Activated CD4-positive, CD25-positive, alpha-beta regulatory T cell (primary cell): ENCODE measurements at regions not wholly inside any gene's neighbourhood (a gene's known extent, or its start where the extent isn't known, plus 50 kb on each side); places are given as distances from the start of the nearest gene placed in this dataset.
"Not testable (repeated sequence)": the region's sequence is repeated elsewhere in the genome, so short reads cannot be mapped to it uniquely, and the experiment has no call there.

Experiments
- DNase-seq, 4 experiments: peaks; one replicate each; lab custom pipeline; 2025; lab: John Stamatoyannopoulos, UW

DNA sequence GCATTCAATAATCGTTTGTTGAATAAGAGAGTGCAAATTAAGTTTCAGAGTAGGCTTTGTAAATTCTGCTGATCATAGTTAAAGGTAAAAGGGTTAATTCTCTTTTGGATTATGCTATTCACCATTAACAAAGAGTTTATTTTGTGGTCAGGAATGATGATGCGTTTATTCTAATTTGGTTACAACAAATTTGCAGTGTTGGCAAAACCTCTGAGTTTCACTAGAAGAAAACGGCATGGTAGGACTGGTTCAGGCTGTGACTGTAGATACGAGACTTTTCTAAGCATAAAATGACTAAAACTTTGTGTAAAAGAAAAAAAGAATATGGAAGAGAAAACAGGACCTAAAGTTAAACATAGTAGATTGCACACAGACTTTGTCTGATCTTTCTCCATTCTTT is 234.7 kb downstream of the TLR4 start:
- DNase-seq, result no peak

DNA sequence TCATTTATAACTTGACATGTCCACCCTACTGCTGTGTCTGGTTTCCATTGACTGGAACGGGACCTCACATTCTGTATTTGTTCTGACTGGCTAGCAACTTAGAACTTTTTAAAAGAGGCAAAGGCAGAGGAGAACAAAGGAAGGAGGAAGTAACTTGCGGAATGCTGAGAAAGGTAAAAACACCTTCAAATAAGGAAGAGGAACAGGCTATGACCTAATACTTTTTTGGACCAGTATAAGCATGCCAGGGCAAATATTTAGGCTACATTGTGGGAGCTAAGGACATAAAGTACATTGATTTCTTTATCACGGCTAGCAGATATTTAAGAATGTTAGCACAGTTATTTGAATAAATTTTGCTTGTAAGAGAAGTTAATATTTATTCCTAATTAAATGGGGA is 240.5 kb downstream of the TLR4 start:
- DNase-seq, result not testable (repeated sequence)

DNA sequence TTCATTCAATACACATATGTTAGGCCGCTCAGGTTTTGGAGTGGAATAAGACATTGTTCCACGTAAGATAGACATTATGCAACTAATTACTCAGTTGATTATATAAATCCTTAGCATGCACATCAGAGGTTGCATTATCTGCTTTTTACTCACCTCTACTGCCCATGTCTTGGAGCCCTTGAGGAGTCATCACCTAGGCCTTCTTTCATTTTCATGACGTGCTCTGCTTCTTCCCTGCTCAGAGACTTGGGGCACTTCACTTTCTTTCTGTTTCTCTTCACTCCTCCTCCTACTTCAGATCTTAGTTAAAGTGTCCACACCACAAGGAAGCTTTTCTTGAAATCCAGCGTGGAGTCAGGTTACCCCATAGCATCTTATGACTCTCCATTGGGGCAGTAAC is 241.1 kb downstream of the TLR4 start:
- DNase-seq, result no peak

DNA sequence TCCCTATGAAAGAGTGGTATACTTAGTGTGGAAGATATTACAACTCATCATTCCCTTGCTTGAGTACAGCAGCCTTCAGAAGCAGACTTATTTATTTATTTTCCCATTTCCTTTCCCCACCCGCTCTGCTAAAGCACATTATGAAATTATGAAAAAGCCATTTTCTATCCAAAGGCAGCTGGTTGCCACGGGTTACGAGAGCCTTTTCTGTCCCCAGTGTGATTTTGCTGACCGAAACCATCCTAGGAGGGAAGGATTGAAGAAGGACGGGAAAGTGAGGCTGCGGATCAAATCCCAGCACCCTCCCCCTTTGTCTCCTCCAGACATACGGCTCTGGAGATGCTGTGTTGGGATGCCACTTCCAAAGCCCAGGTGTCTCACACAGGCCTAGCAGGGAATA is 246.9 kb downstream of the TLR4 start:
- DNase-seq, result no peak

DNA sequence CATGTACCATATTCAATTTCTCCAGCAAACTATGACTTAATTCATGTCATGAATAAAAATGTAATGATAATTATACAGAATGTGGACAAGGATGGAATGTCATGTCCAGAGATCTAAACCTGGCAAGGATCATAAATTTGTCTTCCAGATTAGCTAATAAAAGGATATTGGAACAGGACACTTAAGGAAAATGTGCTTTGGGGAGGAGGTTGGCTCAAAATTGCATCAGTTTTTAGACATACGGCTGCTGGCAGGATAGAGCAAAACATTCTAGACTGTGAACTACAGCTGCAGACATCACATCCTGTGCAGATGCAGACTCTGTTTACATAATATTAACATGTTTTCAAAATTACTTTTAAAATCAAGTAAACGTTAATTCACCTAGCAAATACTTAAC is 248.4 kb downstream of the TLR4 start:
- no peak for DNase-seq

DNA sequence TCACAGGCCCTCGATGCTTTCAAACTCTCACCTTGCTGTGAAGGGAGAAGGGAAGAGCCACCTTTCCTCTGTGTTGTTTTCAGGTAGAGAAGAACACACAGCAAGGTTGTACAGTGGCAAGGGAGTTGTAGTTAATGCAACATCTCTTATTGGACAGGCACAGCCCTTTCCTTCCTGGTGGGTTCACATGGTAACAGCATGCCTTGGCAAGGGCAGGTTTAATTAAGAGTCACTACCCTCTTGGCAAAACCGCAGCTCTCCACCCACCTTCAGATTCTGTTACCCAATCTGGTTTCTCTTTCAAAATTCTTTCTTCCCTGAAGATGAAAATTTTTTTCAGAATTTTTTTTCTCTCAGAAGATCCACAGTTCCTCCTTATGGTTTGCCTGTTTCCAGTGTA is 253.1 kb downstream of the TLR4 start:
- DNase-seq, result no peak

DNA sequence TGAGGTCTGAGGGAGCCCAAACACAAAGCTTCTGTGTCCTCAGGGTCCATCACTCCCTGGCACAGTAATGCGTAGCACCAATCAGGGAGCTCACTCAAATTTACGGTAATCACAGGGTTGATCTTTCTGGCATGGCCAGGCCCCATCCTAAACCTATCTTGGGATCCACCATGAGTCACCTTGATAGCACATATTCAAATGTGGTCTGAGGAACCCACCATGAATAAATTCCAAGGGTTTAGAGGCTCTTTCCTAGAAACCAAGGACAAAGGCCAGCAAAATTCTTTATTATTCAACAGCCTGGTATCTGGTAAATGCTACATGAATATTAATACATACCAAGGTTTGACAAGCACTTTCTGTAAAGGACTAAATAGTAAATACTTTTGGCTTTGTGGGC is 254.5 kb downstream of the TLR4 start:
- no peak for DNase-seq

DNA sequence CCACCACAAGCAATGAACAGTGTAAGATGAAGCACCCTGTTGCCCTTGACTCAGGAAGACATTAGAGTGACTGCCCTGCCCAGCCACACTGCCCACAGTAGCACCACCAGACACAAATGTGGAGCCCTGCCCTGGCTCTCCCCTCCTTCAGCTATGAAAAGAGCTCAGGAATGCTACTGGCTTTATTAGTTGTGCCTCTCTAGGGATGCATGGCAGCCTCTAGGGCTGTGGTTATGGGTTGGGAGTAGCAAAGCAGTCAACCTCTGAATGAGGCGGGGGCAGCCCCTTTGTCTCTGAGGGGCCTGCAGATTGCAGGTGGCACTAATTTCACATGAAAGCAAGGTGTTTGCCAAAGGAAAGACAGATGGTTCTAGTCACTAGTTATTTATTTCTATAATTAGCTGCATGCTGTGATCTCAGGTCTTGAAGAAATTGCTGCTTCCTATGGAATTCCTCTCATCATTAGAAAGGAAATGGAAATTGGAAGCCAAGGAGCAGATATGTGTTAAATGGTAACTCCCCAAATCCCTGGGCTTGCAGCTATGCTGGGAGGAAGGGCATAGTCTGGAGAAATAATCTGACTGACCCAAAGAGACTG is 259.4 kb downstream of the TLR4 start:
- DNase-seq, result no peak

DNA sequence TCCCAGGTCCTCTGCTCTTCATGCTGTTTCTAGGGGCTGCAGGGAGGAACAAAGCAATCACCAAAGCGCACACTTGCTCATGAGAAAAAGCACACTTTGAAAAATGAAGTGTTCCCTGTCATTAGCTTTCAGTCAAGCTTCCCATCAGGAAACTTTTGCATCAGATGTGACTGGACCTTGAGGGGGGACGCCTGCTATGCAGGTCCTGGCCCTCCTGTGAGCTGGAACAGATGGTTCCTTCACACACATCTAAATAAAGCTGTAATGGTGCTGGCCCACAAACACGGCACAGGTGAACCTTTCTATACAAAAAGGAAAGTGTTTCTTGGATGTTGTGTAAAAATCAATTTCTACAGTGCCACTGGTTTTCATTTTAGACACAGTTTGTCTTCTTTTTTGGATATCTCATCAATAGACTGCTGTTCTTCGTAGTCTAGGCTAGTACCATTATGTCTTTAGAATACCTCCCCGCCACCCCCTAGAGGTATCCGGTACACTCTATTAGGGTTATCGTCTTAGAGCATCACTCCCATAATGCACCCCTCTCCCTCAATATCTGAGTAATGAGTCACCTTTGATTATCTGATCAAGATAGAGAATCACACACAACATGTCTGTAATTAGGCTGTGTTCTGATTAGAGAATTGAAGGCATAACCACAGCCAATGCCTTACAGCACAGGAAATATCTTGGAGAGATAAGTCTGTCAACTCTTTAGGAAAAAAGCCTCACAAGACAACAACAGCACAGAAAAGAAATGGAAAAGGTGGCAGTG is 266.3 kb downstream of the TLR4 start:
- no peak for DNase-seq

DNA sequence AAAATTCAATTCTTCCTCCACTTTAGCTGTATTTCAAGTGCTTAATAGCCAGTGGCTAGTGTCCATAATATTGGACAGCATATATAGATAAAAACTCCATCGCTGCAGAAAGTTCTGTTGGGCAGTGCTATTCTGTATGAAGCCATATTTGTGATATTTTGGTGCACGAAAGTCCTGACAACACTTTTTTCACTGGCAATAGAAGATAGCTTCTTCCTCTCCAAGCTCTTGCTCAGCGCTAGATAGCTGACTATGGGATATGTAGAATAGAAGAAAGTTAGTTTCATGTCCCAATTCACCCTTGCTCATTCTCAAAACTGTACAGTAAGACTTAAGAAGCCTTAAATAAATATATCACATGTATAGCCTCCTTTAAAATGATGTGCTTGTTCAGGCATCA is 269.9 kb downstream of the TLR4 start:
- DNase-seq, result no peak

DNA sequence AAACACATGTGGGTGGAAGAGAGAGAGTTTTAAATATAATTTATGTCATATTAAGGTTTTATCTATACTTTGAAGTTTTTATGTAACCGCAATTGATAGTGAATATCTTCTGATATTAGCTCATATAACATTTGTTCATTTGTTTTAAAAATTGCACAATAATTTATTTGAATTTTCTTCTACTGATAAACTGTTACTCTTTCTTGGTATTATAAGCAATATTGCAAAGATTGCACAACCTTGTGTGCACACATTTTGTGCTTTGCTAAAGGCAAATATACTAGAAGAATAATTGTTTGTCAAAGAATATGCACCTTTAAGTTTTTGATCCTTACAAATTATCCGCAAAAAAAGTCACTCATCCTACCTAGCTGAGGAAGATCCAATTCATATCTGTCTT is 275.7 kb downstream of the TLR4 start:
- no peak for DNase-seq

DNA sequence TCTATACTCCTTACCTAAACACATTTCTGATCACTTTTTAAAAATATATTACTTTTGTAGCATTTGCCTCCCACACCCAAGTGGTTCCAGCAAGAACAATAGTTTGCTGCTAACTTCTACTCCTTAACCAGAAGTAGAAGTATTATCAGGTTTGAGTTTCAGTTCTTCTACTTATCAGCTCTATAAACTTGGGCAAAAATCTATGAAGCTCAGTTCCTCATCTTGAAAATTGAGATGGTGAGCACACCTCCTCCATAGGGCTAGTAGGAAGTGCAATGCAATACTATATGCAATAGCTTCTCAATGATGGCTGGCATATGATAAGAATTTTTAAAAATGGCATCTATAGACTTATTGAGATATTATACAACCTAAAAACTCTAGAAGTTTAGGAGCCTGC is 283.7 kb downstream of the TLR4 start:
- DNase-seq, result no peak

DNA sequence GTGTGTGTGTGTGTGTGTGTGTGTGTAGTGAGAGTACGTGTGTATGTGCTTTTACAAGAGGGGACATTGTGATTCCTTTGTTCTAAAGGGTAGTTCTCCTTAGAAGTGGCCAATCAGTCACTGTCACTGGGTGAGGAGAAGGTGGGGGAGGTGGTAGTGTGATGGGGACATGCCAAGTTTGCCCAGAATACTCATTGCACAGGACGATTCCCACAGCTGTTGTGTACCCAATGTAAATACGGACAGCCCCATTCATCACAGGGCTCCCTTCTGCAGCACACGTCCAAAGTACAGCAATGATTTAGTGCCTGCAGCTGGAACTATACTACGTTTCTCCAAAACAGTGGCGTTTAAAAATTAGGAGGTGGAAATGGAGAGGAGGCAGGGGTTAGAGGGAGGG is 287.8 kb downstream of the TLR4 start:
- DNase-seq, result no peak

DNA sequence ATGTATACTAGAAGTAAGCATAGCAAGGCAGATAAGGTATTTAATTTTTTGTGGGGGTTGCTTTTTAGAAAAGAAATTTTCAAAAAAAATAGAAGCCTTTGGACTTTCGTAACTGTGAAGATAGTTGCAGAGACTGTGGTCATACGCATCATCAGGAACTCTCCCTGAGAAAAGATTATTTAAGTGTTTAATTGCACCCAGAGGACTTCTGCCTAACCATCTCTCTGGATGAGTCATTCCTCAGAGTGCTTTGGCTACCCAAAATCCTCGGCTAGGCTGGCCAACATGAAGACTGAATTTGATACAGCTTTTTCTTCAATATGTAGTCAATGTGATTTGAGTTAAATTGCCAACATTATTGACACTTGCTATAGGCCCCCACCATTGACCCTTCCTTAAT is 296.4 kb downstream of the TLR4 start:
- DNase-seq, result no peak

DNA sequence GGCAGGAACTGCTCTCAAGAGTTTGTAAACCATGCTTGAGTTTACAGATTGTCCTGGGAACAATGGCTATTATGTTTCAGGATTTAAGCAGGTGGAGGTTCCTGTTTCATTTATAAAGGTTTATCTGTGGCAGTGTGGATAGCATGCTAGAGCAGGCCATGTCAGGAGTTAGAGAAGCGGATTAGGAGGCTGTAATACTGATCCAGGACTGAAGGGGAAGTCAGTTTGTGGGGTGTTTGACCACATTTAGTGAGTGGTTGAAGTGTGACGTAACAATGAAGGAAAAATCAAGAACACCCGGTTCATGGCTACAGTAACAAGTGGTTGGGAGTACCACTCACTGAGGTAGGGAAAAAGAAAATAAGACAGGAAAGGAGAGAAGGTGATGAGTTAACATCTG is 299.0 kb downstream of the TLR4 start:
- DNase-seq, result no peak

DNA sequence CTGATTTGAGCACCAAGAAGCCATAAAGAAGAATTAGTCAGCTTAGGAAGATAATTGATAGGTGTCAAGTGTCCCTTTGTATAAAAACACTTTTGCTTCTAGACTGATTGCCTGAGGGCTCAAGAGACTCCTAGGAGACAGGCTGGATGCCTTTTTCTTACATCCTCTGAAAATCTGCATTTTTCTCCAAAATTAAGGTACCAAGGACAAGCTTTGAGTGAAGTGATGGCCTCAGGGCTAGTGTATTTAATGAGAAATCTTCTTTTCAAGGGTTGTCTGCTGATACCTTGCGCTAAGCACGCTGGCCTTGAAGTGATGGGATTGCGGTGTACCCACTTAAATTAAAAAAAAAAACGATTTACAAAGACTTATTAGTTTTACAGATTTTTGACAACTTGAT is 304.0 kb downstream of the TLR4 start:
- no peak for DNase-seq

DNA sequence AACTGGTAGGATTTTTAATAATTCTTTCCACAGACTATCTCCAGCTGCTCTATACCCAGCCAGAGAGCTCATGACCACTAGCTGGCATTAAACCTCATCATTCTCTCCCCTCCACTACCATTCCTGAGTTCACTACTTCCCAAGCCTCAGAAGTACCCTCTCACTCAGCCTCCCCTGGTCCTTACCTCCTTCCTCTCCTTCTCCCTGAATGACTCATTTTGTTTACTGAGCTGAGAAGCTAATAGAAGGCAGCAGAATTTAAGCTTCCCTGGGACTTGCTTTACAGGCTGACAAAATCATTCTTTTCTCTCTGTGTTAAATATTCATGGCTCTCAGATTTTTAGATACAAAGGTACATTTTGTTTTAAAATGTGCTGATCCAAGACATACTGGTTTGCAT is 305.4 kb downstream of the TLR4 start:
- no peak for DNase-seq

DNA sequence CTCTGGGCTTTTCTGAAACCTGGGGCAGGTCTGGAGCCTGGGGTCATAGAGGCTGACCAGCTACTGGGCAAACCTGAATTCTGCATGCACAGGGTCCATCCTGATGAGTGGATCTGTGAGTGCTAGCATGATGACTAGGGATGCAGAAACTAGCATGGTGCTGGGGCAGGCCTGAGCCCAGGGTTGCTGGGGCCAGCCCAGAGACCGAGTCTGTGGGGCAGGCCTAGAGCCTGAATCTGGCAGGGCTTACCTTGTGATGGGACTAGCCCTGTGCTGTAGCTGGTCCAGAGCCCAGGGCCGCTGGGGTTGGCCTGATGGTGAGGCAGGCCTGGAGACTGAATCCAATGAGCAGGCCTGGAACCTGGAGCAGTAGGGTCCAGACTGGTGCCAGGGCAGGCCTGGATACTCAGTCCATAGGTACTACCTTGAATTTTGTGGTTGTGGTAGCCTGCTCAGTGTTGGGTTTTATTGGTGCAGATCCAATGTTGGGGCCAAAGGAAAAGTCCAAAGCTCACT is 313.5 kb downstream of the TLR4 start:
- no peak for DNase-seq

DNA sequence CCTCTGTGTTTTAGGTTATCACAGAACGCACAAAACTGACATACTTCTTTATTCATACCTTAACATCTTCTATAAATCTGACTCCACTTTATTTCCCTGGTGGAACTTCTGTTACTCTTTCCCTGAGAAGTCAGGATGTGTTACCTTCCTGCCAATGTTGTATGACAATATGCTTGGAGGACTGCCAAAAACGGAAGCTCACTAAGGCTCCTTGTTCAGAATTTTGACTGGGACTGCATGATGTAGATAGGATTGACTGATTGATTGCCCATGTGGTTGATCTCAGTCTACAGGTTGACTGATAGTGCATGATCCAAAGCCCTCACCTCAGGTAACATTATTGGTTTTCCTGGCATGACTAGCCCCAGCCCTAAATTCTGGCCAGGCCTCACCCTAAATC is 319.4 kb downstream of the TLR4 start:
- no peak for DNase-seq

DNA sequence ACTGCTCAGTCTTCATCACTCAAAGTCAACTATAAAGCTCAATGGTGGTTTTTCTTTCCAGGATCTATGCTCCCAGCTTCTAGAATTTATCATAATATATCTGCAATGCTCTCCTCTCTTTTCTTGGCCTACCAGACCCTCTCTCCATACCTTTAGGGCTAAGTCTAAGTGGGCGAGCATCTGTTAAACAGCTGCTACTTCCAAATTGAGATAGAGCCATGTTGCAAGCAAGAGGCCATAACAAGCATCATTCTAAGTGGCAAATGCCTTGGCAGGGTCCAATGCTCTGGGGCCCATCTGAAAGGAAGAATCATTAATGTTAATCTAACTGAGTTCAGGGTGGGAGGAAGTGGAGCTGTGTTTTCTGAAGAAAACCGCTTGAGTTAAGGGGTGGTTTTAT is 324.0 kb downstream of the TLR4 start:
- DNase-seq, result no peak

DNA sequence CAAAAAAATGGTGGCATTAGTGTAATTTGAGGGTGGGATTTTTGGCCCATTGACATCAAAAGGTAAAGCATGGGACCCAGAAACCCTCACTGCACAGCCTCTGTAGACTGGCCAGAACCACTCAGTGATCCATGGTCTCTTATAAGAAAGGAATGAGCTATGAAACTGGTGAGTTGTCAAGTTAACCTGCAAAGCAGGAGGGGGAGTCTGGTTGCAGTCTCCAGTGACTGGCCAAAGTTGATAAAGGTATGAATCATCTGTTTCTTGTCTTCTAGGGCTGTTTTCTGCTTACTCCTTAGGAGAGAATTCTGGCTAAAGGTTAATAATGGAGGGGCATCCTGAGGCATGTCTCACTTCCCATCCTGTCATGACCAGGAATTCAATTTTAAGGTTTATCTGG is 325.2 kb downstream of the TLR4 start:
- no peak for DNase-seq

DNA sequence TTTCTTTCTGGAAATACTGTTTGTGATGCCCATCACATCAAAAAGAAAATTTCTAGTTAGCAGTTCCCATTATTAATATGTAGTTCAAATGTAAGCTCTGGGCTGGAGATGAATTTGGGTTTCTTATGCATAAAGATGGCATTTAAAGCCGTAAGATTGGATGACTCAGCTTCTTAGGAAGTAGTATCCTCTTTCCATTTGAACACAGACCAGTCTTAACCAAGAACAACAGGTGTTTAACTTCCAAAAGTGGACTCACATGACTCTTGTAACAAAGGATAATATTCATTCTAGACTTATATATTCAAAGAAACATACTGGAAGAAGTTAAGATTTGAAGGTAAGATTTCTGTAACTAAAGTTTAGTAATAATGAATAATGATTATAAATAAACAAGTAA is 330.5 kb downstream of the TLR4 start:
- no peak for DNase-seq

DNA sequence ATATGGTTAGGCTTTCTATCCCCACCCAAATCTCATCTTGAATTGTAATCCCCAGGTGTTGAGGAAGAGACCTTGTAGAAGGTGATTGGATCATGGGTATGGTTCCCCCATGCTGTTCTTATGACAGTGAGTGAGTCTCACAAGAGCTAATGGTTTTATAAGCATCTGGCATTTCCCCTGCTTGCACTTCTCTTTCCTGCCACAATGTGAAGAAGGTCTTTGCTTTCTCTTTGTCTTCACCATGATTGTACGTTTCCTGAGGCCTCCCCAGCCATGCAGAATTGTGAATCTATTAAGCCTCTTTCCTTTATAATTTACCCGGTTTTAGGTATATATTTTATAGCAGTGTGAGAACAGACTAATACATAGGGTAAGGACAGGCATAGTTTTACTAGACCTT is 334.5 kb downstream of the TLR4 start:
- no peak for DNase-seq

DNA sequence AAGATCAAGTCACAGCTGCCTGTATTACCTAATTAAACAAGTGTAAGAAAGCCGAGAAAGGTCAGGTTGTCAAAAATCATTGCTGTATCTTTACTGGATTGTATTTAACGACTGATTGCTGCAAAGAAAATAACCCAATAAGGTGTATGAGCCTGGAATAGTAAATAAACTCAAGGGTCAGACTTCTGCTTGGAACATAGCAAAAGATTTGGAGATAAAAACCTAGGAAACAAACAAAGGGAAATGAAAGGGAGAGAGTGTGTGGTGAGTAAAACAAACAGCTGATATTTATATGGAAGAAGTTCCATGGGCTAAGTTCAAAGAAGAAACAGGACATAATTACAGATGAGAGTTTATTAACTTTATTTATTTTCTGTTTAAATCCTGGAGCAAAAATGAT is 354.0 kb downstream of the TLR4 start:
- DNase-seq, result no peak
